ENCODE measurements at regions not wholly inside any gene's neighbourhood (a gene's known extent, or its start where the extent isn't known, plus 50 kb on each side); places are given as distances from the start of the nearest gene placed in this dataset.

- no peak for DNase-seq (ENCODE audit: low spot score)
These were observed 72.6 kb upstream of the SEMA6D start for GRCh38 chr15:47644722-47645121.

DNA sequence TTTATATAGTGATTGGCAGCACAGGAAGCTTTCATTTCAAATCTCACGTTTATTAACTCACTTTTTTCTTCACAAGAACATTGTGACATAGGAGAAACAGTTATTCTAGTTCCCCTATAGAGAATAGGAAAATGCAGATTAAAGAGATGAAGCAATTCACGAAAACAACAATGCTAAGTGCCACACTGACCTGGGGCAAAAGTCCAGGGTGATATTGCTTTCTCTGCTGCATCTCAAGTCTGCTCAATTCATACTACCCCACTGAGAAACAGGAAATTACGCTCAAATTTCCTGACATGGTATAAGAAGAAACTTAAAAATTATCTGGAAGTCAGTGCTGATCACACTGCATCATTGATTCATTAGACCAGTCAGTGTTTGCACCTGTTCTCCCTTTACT, 66.7 kb upstream of the SEMA6D start:
- DNase-seq (ENCODE audit: low spot score), result no peak

DNA sequence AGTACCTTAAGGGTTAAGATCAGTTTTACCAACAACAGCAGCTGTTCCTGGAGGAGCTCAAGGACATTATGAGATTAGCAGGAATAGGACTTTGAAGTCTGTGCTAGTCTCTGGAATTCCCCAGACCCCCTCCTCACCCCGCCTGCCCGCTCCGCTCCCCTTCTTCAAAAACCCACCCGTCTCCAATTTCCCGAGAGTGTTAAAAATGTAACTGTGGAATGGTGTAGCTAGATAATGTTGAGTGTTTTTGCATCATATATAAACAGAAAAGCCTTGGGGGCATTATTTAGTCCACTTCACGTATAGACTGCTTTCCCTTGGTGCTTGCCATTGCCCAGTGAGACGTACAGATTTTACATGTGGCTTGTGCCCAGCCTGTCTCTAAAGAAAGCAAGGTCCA, 65.0 kb upstream of the SEMA6D start:
- no peak for DNase-seq (ENCODE audit: low spot score)

DNA sequence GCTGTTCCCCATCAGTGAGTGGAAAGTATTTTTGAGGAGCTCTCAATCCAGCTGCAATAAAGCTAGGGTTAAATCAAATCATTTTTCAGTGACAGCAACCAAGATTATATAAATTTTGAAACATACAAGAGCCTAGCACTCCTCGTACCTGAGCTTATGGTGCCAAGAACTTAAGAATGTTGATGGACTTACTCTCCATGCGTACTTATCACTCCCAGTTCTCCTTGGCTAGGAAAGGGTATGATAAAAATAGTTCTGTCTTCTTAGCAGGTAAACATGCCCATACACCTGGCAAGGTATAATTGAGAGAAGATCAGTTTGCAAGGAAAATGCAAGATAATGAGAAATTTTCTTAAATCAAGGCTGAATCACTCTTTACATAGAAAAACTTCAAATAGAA, 64.5 kb upstream of the SEMA6D start:
- DNase-seq (ENCODE audit: low spot score), result no peak

- no peak for DNase-seq (ENCODE audit: low spot score)
These were observed 55.6 kb upstream of the SEMA6D start for GRCh38 chr15:47661661-47662180.

- no peak for DNase-seq (ENCODE audit: low spot score)
These were observed 54.2 kb upstream of the SEMA6D start for GRCh38 chr15:47663101-47663500.
